Psoas muscle (tissue), 7 donors: ENCODE measurements at regions not wholly inside any gene's neighbourhood (a gene's known extent, or its start where the extent isn't known, plus 50 kb on each side); places are given as distances from the start of the nearest gene placed in this dataset.

Source experiments
- ATAC-seq, 4 donors: fragments of 200-7000 bp; cut with Tn5 transposase; one replicate each; pipeline ENCODE4 v1.9.1; 2020; ENCODE audit warnings: moderate library complexity in 3 of 4, mild to moderate bottlenecking in 2 of 4
- DNase-seq, 2 donors: peaks; one replicate each; pipeline ENCODE4 v3.0.0-alpha.2; 2020
- H3K27ac ChIP-seq: fragments of 200-600 bp; one replicate; pipeline ENCODE4 v1.8.0; 2022
- H3K27me3 ChIP-seq, 3 donors: fragments of 200-600 bp in 1 of 3; one replicate each; pipeline versions ENCODE4 v1.6.1 to v1.8.0; 2013 to 2022; ENCODE audit warnings: low read length in 2 of 3, mild to moderate bottlenecking in 2 of 3, moderate library complexity in 1 of 3; ENCODE audit not compliant: insufficient read depth in 3 of 3
- H3K36me3 ChIP-seq, 2 donors: fragments of 200-600 bp in 1 of 2; one replicate each; pipeline versions ENCODE4 v1.6.1 to v1.8.0; 2013 to 2022; ENCODE audit warnings: low read depth in 1 of 2, mild to moderate bottlenecking in 1 of 2, moderate library complexity in 1 of 2; ENCODE audit not compliant: insufficient read depth in 1 of 2
- H3K4me1 ChIP-seq: fragments of 200-600 bp; one replicate; pipeline ENCODE4 v1.8.0; 2022
- H3K4me3 ChIP-seq: fragments of 200-600 bp; one replicate; pipeline ENCODE4 v1.8.0; 2022; ENCODE audit warnings: mild to moderate bottlenecking
- H3K9me3 ChIP-seq: fragments of 200-600 bp; one replicate; pipeline ENCODE4 v1.8.0; 2022
- WGBS, 3 donors: extraction: QIAGEN DNeasy Blood & Tissue Kit; methylation state at CpG; one replicate each; pipeline versions ENCODE4 v1.1.6 to v1.1.7; 2013; 5-methylcytosine and 5-hydroxymethylcytosine counted together
- intact Hi-C, 2 donors: fragments of 100-400 bp; cut with DNase I; formaldehyde crosslinking; loops; one replicate each; pipeline versions ENCODE4 v1.11.0 to v1.14.2; 2022
- TF ChIP-seq, protein P1 (sequence below): fragments of 200-600 bp; IDR thresholded peaks from one replicate; pipeline ENCODE4 v1.8.0; 2022; ENCODE audit warnings: antibody characterized with exemption
- donor health status: healthy with polysubstance abuse.
- donor health status: DM: no; HTN: no; CAD: no; lungs with moderate emphysema.
- donor health status: Bipolar disorder and iron deficiency.
- donor health status: healthy.
- donor health status: DM: yes; HTN: yes; CAD: no.
- donor health status: DM: no; HTN: no; CAD: no.
- donor health status: DM: yes; HTN: yes; CAD: no.

DNA sequence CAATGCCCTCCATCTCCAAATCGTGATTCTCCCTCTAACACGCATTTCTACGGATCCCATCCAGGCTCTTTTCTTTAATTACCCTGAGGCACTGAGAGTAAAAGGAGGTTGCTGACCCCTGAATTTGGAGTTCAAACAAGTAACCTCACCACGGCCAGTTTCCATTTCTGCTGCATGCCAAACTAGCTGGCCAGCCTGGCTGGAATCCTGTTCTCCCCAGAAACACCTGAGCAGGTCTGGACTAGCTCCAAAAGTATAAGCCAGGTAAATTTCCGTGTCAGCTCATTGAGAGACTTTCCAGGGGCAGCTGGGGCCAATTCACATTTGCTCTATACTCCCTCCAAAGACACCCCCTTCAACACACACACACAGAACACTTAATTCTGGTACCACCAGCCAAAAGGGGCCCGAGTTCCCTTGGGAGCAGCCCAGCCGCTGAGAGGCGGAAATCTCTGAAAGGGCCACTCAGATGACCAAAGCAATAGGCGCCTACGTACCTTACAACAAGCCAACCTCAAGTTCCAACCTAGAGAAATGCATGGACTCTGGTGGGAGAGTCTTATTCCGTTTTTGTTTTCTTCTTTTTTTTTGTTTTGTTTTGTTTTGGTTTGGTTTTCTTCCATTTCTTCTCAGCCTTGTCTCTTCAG lies 131.4 kb downstream of the NDUFA12 start:
- no peak overlapping the region for H3K27ac ChIP-seq
- WGBS, 3 donors = 66 to 75% (median 73%) methylated on average over 11 of the region's 11 CpGs

DNA sequence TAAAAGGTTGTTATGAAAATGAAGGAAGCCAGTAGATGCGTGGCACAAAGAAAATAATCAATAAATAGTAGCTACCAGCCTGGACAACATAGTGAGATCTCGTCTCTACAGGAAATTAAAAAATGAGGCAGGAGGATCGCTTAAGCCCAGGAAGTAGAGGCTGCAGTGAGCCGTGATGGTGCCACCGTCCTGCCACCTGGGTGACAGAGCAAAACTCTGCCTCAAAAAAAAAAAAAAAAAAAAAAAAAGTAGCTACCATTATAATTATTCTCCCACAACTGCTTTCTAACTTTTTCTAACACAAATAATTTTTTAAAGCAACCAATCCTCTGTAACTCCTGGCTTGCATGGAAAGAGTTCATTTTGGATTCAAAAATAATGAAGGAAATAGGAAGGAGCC lies 133.0 kb downstream of the NDUFA12 start:
- DNase-seq (no peak), ATAC-seq (no peak)
- Histone ChIP-seq H3K27me3 (peaks cover 7 to 67% (median 9%) of the 10 kb centered on the region in 3 donors), H3K4me1 (no peaks in the 10 kb centered on the region), H3K9me3 (no peaks in the 10 kb centered on the region), H3K27ac (no peak overlapping the region), H3K36me3 (no peaks in the 10 kb centered on the region), H3K4me3 (no peak overlapping the region)
- TF ChIP-seq, protein P1, sequence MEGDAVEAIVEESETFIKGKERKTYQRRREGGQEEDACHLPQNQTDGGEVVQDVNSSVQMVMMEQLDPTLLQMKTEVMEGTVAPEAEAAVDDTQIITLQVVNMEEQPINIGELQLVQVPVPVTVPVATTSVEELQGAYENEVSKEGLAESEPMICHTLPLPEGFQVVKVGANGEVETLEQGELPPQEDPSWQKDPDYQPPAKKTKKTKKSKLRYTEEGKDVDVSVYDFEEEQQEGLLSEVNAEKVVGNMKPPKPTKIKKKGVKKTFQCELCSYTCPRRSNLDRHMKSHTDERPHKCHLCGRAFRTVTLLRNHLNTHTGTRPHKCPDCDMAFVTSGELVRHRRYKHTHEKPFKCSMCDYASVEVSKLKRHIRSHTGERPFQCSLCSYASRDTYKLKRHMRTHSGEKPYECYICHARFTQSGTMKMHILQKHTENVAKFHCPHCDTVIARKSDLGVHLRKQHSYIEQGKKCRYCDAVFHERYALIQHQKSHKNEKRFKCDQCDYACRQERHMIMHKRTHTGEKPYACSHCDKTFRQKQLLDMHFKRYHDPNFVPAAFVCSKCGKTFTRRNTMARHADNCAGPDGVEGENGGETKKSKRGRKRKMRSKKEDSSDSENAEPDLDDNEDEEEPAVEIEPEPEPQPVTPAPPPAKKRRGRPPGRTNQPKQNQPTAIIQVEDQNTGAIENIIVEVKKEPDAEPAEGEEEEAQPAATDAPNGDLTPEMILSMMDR = no peak
- 71 to 93% (median 86%) methylated on average over 5 of the region's 5 CpGs for WGBS, 3 donors
- intact Hi-C loops = no loop called here

More for the DNA sequence above, 131.4 kb downstream of the NDUFA12 start:
- intact Hi-C loops = no loop called here
- TF ChIP-seq, protein P1 = no peak
- H3K36me3 ChIP-seq = no peaks in the 10 kb centered on the region
- no peaks in the 10 kb centered on the region for H3K9me3 ChIP-seq
- DNase-seq (no peak), ATAC-seq (no peak)
- H3K4me1 ChIP-seq = no peaks in the 10 kb centered on the region
- H3K27me3 ChIP-seq = peaks cover 7 to 81% (median 11%) of the 10 kb centered on the region in 3 donors
- no peak overlapping the region for H3K4me3 ChIP-seq

DNA sequence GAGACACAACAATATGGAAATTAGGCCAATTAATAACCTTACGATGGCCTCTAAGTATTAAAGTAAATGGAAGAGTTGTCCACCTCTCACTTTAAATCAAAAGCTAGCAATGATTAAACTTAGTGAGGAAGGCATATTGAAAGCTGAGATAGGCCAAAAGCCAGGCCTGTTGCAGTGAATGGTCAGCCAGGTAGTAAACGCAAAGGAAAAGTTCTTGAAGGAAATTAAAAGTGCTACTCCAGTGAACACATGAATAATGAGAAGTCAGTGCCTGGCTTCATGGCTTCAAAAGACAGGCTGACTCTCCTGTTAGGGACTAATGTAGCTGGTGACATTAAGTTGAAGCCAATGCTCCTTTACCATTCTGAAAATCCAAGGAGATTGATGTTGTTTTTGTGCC lies 135.3 kb downstream of the NDUFA12 start:
- H3K4me1 ChIP-seq = no peaks in the 10 kb centered on the region
- DNase-seq = no peak
- 93 to 97% (median 95%) methylated on average over 2 of the region's 2 CpGs for WGBS, 3 donors

DNA sequence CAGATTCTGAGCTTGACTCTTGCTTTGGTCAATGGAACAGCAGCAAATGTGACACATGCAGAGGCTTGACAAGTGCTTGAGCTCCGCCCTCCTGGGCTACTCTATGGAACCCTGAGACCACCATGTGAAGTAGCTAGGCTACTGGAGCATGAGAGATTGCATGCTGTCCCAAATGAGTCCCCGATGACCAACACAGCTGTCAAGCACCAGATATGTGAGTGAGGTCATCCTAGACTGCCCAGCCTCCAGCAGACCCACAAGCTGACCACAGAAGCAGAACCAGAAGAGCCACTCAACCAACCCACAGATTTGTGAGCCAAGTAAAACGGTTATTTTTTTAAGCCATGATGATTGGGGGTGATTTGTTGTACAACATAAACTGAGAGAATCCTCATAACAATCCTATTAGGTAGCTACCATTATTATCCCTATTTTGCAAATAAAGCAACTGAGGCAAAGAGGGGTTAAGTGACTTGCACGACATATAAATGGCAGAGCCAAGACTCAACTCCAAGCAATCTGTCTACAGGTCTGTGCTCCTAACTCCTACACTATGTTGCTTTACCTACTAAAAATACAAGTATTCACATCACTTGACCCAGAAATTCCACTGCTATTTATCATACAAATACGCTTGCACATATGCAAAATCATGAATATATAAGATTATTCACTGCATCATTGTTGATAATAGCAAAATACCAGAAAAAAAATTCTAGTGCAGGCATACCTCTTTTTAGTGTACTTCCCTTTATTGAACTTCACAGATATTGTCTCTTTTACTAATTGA lies 136.2 kb downstream of the NDUFA12 start:
- Histone ChIP-seq H3K36me3 (no peaks in the 10 kb centered on the region), H3K4me3 (no peak overlapping the region), H3K4me1 (no peaks in the 10 kb centered on the region), H3K27ac (no peak overlapping the region), H3K27me3 (peaks cover 2 to 34% (median 8%) of the 10 kb centered on the region in 3 donors), H3K9me3 (no peaks in the 10 kb centered on the region)
- WGBS, 3 donors = 73 to 81% (median 76%) methylated on average over 5 of the region's 5 CpGs
- DNase-seq (no peak), ATAC-seq (no peak)
- intact Hi-C loops = no loop called here
- TF ChIP-seq, protein P1 = no peak

More for the DNA sequence above, 135.3 kb downstream of the NDUFA12 start:
- peaks cover 6 to 43% (median 8%) of the 10 kb centered on the region in 3 donors for H3K27me3 ChIP-seq
- intact Hi-C loops = no loop called here
- no peak for ATAC-seq
- no peak overlapping the region for H3K27ac ChIP-seq
- H3K4me3 ChIP-seq = no peak overlapping the region
- TF ChIP-seq, protein P1 = no peak
- no peaks in the 10 kb centered on the region for H3K36me3 ChIP-seq
- no peaks in the 10 kb centered on the region for H3K9me3 ChIP-seq
